ENCODE measurements at regions not wholly inside any gene's neighbourhood (a gene's known extent, or its start where the extent isn't known, plus 50 kb on each side); places are given as distances from the start of the nearest gene placed in this dataset.

GRCh38 chrX:38985945-38986344 lies 184.7 kb downstream of the MID1IP1 start:
- Histone ChIP-seq H4K20me1 (ENCODE audit: insufficient read depth) (no peaks in the 10 kb centered on the region), H3K4me1 (ENCODE audit: control insufficient read depth in 1 of 2, insufficient read depth in 2 of 2, low read length in 2 of 2) (no peaks in the 10 kb centered on the region), H3K9ac (ENCODE audit: low read length) (no peak overlapping the region), H3K27me3 (ENCODE audit: insufficient read depth, low read length) (no peaks in the 10 kb centered on the region), H3K9me3 (ENCODE audit: control insufficient read depth in 1 of 2, insufficient read depth in 1 of 2, low read depth in 1 of 2, low read length in 2 of 2) (no peaks in the 10 kb centered on the region), H2AFZ (ENCODE audit: low read depth, low read length, poor library complexity, severe bottlenecking) (no peak overlapping the region), H3K36me3 (ENCODE audit: control insufficient read depth in 1 of 2, insufficient read depth in 2 of 2, low read length in 2 of 2) (no peaks in the 10 kb centered on the region), H3K9me2 (ENCODE audit: insufficient read depth) (no peaks in the 10 kb centered on the region), H3K27ac (ENCODE audit: low read depth, low read length) (no peak overlapping the region), H3K79me2 (ENCODE audit: insufficient read depth, low read length) (no peaks in the 10 kb centered on the region), H3K4me3 (replicated peaks in 1 of 2; ENCODE audit: low read depth in 1 of 2, low read length in 2 of 2) (no peak overlapping the region), H3K4me2 (ENCODE audit: low read length) (no peak overlapping the region)
- BruUV-seq (replicated peaks) = no TSS peak
- DNase-seq (ENCODE audit: low read depth, low spot score) (no peak), ATAC-seq (no peak)
- ChIA-PET POLR2A (no interaction called here), RAD21 (ENCODE audit: low non-redundant PET in 1 of 2, low total read pairs in 2 of 2, uncharacterized antibody in 2 of 2, unreplicated experiment in 2 of 2) (no interaction called here), CTCF (no interaction called here)
- no peak for TF ChIP-seq ZNF274 (IDR thresholded peaks at IDR 0.05; ENCODE audit: low read depth, low read length)
- TF ChIP-seq ZFX (IDR thresholded peaks at IDR 0.05) = no peak
- intact Hi-C loops (cut with micrococcal nuclease) = loop anchor here (5.0 kb wide), 1 partner anchor 219 kb away; no protein-coding TSS in a partner anchor

GRCh38 chrX:38986586-38986985 lies 185.3 kb downstream of the MID1IP1 start:
- ATAC-seq = no peak
- TF ChIP-seq FOSL1 (IDR thresholded peaks at IDR 0.05; ENCODE audit: low read depth) (no peak), SP1 (IDR thresholded peaks at IDR 0.05; ENCODE audit: low read depth) (no peak), CTCF (IDR thresholded peaks at IDR 0.05 in 2 of 3, conservative IDR thresholded peaks at IDR 0.05 in 1 of 3; ENCODE audit: borderline replicate concordance in 1 of 3, insufficient read depth in 1 of 3, low read depth in 2 of 3, low read length in 2 of 3) (no peak), POLR2A (IDR thresholded peaks at IDR 0.05; ENCODE audit: borderline replicate concordance, extremely low read depth, insufficient read depth, insufficient read length) (no peak), POLR2AphosphoS5 (IDR thresholded peaks at IDR 0.05; ENCODE audit: low read depth, low read length) (no peak)
- BruUV-seq (replicated peaks) = no TSS peak
- ChIA-PET CTCF (no interaction called here), POLR2A (no interaction called here), RAD21 (ENCODE audit: low non-redundant PET in 1 of 2, low total read pairs in 2 of 2, uncharacterized antibody in 2 of 2, unreplicated experiment in 2 of 2) (no interaction called here)
- intact Hi-C loops (cut with micrococcal nuclease) = loop anchor here (5.0 kb wide), 1 partner anchor 219 kb away; no protein-coding TSS in a partner anchor
- H2AFZ ChIP-seq (ENCODE audit: low read depth, low read length, poor library complexity, severe bottlenecking) = no peak overlapping the region
- no peaks in the 10 kb centered on the region for H3K79me2 ChIP-seq (ENCODE audit: insufficient read depth, low read length)
- no peaks in the 10 kb centered on the region for H3K9me2 ChIP-seq (ENCODE audit: insufficient read depth)
- H3K4me1 ChIP-seq (ENCODE audit: control insufficient read depth in 1 of 2, insufficient read depth in 2 of 2, low read length in 2 of 2) = no peaks in the 10 kb centered on the region
- no peak overlapping the region for H3K4me2 ChIP-seq (ENCODE audit: low read length)
- H3K4me3 ChIP-seq (replicated peaks in 1 of 2; ENCODE audit: low read depth in 1 of 2, low read length in 2 of 2) = no peak overlapping the region
- H3K9ac ChIP-seq (ENCODE audit: low read length) = no peak overlapping the region
- no peak overlapping the region for H3K27ac ChIP-seq (ENCODE audit: low read depth, low read length)
- H3K9me3 ChIP-seq (ENCODE audit: control insufficient read depth in 1 of 2, insufficient read depth in 1 of 2, low read depth in 1 of 2, low read length in 2 of 2) = no peaks in the 10 kb centered on the region
- H4K20me1 ChIP-seq (ENCODE audit: insufficient read depth) = no peaks in the 10 kb centered on the region
- H3K27me3 ChIP-seq (ENCODE audit: insufficient read depth, low read length) = no peaks in the 10 kb centered on the region
- no peak for DNase-seq (ENCODE audit: low read depth, low spot score)
- H3K36me3 ChIP-seq (ENCODE audit: control insufficient read depth in 1 of 2, insufficient read depth in 2 of 2, low read length in 2 of 2) = no peaks in the 10 kb centered on the region

Measured in HCT116 (cell line).